GM12878 (cell line): ENCODE measurements at regions not wholly inside any gene's neighbourhood (a gene's known extent, or its start where the extent isn't known, plus 50 kb on each side); places are given as distances from the start of the nearest gene placed in this dataset.
A peak's percentile ranks its signal among the peaks of the same experiment; 100 is the strongest.

Experiments
- ATAC-seq: fragments of 200-7000 bp; cut with Tn5 transposase; 3 replicates; pipeline ENCODE4 v1.9.1; 2020; ENCODE audit warnings: mild to moderate bottlenecking, moderate library complexity
- BruUV-seq: library from RNA; stranded (reverse); fragments of 400-500 nt; replicated peaks from 2 replicates; lab custom pipeline; 2021; lab: Mats Ljungman, UMichigan
- CTCF ChIA-PET: fragments of 300-600 bp; sonication (Branson Sonifier 250); formaldehyde crosslinking; extraction: SDS; loops from one replicate; lab custom pipeline; 2021; ENCODE audit warnings: inconsistent platforms; lab: Yijun Ruan, JAX
- POLR2A ChIA-PET: fragments of 350-600 bp; formaldehyde crosslinking; extraction: SDS; loops from one replicate; lab custom pipeline; 2021; ENCODE audit warnings: inconsistent platforms; lab: Charles Lee
- RAD21 ChIA-PET: fragments of 300-600 bp; sonication (Branson Sonifier 250); formaldehyde crosslinking; loops from one replicate; lab custom pipeline; 2023; ENCODE audit warnings: antibody characterized with exemption; ENCODE audit not compliant: unreplicated experiment; lab: Charles Lee
- SMC1A ChIA-PET: fragments of 300-600 bp; sonication (Branson Sonifier 250); formaldehyde crosslinking; loops from one replicate; lab custom pipeline; 2023; ENCODE audit not compliant: unreplicated experiment, uncharacterized antibody; lab: Charles Lee
- DNase-seq: peaks from one replicate; pipeline ENCODE4 v3.0.0-alpha.2; 2011; ENCODE audit warnings: low read depth, low spot score
- FAIRE-seq: peaks from 3 replicates; lab custom pipeline; 2011; peaks lifted over from hg19 to GRCh38; lab: Jason Lieb, UNC
- H2AFZ ChIP-seq: 2 replicates; pipeline ENCODE4 v1.6.0; 2011; ENCODE audit warnings: low read depth, low read length, control low read depth; ENCODE audit not compliant: control insufficient read depth
- H3K27ac ChIP-seq: 2 replicates; pipeline ENCODE4 v1.5.1; 2011; ENCODE audit warnings: control low read depth; ENCODE audit not compliant: control insufficient read depth, insufficient read depth
- H3K27me3 ChIP-seq, 2 experiments: replicated peaks in 1 of 2; 2 replicates each; pipeline versions ENCODE4 v1.6.0 to v1.6.1; 2011; ENCODE audit warnings: low read length in 1 of 2; ENCODE audit not compliant: control insufficient read depth in 2 of 2, insufficient read depth in 2 of 2
- H3K36me3 ChIP-seq, 2 experiments: 2 replicates each; pipeline ENCODE4 v1.5.1; 2011; ENCODE audit warnings: low read length in 1 of 2; ENCODE audit not compliant: control insufficient read depth in 2 of 2, insufficient read depth in 2 of 2
- H3K4me1 ChIP-seq: 2 replicates; pipeline ENCODE4 v1.6.1; 2011; ENCODE audit warnings: mild to moderate bottlenecking, low read length, moderate library complexity, mixed read lengths; ENCODE audit not compliant: control insufficient read depth, insufficient read depth
- H3K4me2 ChIP-seq: 2 replicates; pipeline ENCODE4 v1.6.0; 2011; ENCODE audit warnings: control low read depth; ENCODE audit not compliant: control insufficient read depth, insufficient read depth
- H3K4me3 ChIP-seq: fragments of 200-600 bp; sonication (generic); 2 replicates; pipeline ENCODE4 v1.5.1; 2016
- H3K79me2 ChIP-seq: 2 replicates; pipeline ENCODE4 v1.6.0; 2011; ENCODE audit warnings: low read length; ENCODE audit not compliant: control insufficient read depth, insufficient read depth
- H3K9ac ChIP-seq: 2 replicates; pipeline ENCODE4 v1.8.0; 2011; ENCODE audit warnings: low read length, control low read depth, mixed read lengths; ENCODE audit not compliant: control insufficient read depth, insufficient read depth
- H3K9me3 ChIP-seq: replicated peaks from 3 replicates; pipeline ENCODE4 v1.5.1; 2011; ENCODE audit warnings: mild to moderate bottlenecking, low read length; ENCODE audit not compliant: control insufficient read depth, insufficient read depth
- H4K20me1 ChIP-seq: 2 replicates; pipeline ENCODE4 v1.6.0; 2011; ENCODE audit not compliant: control insufficient read depth, insufficient read depth
- ATF7 ChIP-seq: fragments of 450-650 bp; IDR thresholded peaks from 2 replicates; pipeline ENCODE4 v1.6.1; 2016; ENCODE audit warnings: low read depth, mild to moderate bottlenecking
- BMI1 ChIP-seq: fragments of 450-650 bp; IDR thresholded peaks from 2 replicates; pipeline ENCODE4 v1.6.1; 2016; ENCODE audit warnings: mild to moderate bottlenecking, moderate library complexity, borderline replicate concordance
- MEF2A ChIP-seq: IDR thresholded peaks from 2 replicates; pipeline ENCODE4 v1.6.1; 2011; ENCODE audit warnings: low read depth, mild to moderate bottlenecking, low read length, moderate library complexity; ENCODE audit not compliant: insufficient read depth
- SIX5 ChIP-seq: IDR thresholded peaks from 2 replicates; pipeline ENCODE4 v1.6.1; 2011; ENCODE audit warnings: mild to moderate bottlenecking, low read depth, low read length, moderate library complexity; ENCODE audit not compliant: severe bottlenecking
- ZNF24 ChIP-seq: fragments of 450-650 bp; IDR thresholded peaks from 2 replicates; pipeline ENCODE4 v1.6.1; 2017; ENCODE audit warnings: antibody characterized with exemption, mild to moderate bottlenecking
- WGBS: methylation state at CpG from one replicate; pipeline ENCODE4 v1.1.6; 2016; ENCODE audit warnings: low lambda C conversion rate; ENCODE audit not compliant: insufficient replicate concordance, insufficient coverage; ENCODE audit errors: missing lambda C conversion rate; 5-methylcytosine and 5-hydroxymethylcytosine counted together
- in situ Hi-C: fragments of 300-500 bp; cut with MboI; formaldehyde crosslinking; loops from 9 replicates; pipeline ENCODE4 v1.14.3; 2018; ENCODE audit warnings: mixed read lengths
- intact Hi-C: fragments of 100-400 bp; cut with micrococcal nuclease; formaldehyde crosslinking; loops from one replicate; pipeline ENCODE4 v1.14.2; 2022; ENCODE audit not compliant: unreplicated experiment
- TF ChIP-seq, protein P1 (sequence below): IDR thresholded peaks from 2 replicates; pipeline ENCODE4 v1.6.1; 2011; ENCODE audit warnings: low read depth, low read length, improper control_type of control experiment, borderline replicate concordance
- TF ChIP-seq, protein P2 (sequence below), 3 experiments: IDR thresholded peaks in 2 of 3; conservative IDR thresholded peaks in 1 of 3; 2 replicates each; pipeline ENCODE4 v1.5.1; 2011; ENCODE audit warnings: low read depth in 3 of 3, low read length in 3 of 3, mild to moderate bottlenecking in 3 of 3, control low read depth in 2 of 3, moderate library complexity in 2 of 3, inconsistent platforms in 1 of 3, mixed read lengths in 1 of 3; ENCODE audit not compliant: control insufficient read depth in 2 of 3, insufficient read depth in 1 of 3; ENCODE audit errors: extremely low read depth in 1 of 3

DNA sequence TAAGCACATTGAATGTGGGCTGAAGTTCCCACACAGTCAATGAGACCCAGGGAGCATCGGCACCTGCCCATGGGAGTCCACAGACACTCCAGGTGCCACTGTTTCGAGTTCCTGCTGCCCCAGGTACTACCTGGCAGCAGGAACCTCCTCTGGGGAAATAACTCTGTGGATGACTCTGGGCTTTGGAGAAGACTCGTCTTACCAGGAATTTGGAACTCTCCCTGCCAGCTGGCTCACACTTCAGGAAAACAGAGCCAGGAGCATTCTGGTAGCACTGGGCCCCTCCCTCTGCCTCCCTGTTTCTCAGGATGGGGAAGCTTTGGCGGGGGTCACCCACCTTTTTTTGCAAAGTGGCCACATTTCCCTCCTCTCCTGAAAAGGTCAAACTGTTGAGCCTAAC lies 69.5 kb upstream of the MC3R start:
- H3K36me3 ChIP-seq: no peaks in the 10 kb centered on the region
- H3K27ac ChIP-seq: no peak overlapping the region
- TF ChIP-seq ZNF24: no peak
- TF ChIP-seq, protein P1, sequence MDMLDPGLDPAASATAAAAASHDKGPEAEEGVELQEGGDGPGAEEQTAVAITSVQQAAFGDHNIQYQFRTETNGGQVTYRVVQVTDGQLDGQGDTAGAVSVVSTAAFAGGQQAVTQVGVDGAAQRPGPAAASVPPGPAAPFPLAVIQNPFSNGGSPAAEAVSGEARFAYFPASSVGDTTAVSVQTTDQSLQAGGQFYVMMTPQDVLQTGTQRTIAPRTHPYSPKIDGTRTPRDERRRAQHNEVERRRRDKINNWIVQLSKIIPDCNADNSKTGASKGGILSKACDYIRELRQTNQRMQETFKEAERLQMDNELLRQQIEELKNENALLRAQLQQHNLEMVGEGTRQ: no peak
- TF ChIP-seq BMI1: no peak
- TF ChIP-seq MEF2A: no peak
- no peak for TF ChIP-seq SIX5
- SMC1A ChIA-PET: no interaction called here
- H3K79me2 ChIP-seq: no peaks in the 10 kb centered on the region
- CTCF ChIA-PET: no interaction called here
- no peaks in the 10 kb centered on the region for H3K4me1 ChIP-seq
- H3K9me3 ChIP-seq: no peaks in the 10 kb centered on the region
- no peaks in the 10 kb centered on the region for H4K20me1 ChIP-seq
- no peak overlapping the region for H3K9ac ChIP-seq
- no peak overlapping the region for H3K4me2 ChIP-seq
- POLR2A ChIA-PET: no interaction called here
- 30% methylated on average over 4 of the region's 4 CpGs for WGBS
- no peak overlapping the region for H3K4me3 ChIP-seq
- BruUV-seq: no TSS peak
- ATAC-seq: no peak
- intact Hi-C loops: no loop called here
- RAD21 ChIA-PET: no interaction called here
- in situ Hi-C loops: no loop called here
- no peak for DNase-seq
- H3K27me3 ChIP-seq: no peaks in the 10 kb centered on the region
- no peak for FAIRE-seq
- H2AFZ ChIP-seq: no peak overlapping the region

DNA sequence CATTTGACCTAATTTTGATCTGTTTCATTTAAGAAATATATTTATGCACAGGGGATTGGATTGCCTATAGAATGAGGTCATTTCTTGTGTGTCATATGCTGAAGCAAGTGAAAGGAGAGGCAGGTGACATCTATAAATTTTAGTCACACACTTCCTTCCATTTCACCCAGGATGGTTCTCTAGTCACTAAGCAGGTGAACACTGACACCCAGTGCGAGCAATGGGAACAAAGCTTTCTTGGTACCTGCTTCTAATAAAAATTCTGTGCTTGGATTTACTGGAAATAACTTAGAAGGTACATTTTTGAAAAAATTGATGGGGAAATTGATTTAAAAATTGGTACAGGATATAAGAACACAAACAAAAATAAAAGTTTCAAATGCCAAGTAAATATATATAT lies 66.9 kb upstream of the MC3R start:
- SMC1A ChIA-PET: interaction anchor here (1.1 kb wide), 1 partner anchor 1134 kb away, joined by 3 read pairs; no protein-coding TSS in a partner anchor
- POLR2A ChIA-PET: no interaction called here
- ATAC-seq (no peak), FAIRE-seq (no peak), DNase-seq (no peak)
- intact Hi-C loops: no loop called here
- in situ Hi-C loops: no loop called here
- WGBS: 0% methylated on average over 1 of the region's 1 CpG
- Histone ChIP-seq H3K9ac (no peak overlapping the region), H2AFZ (no peak overlapping the region), H3K4me1 (no peaks in the 10 kb centered on the region), H3K27me3 (no peaks in the 10 kb centered on the region), H4K20me1 (no peaks in the 10 kb centered on the region), H3K9me3 (no peaks in the 10 kb centered on the region), H3K27ac (no peak overlapping the region), H3K36me3 (no peaks in the 10 kb centered on the region), H3K4me2 (no peak overlapping the region), H3K4me3 (no peak overlapping the region), H3K79me2 (no peaks in the 10 kb centered on the region)
- no TSS peak for BruUV-seq
- RAD21 ChIA-PET: no interaction called here
- TF ChIP-seq, protein P2, sequence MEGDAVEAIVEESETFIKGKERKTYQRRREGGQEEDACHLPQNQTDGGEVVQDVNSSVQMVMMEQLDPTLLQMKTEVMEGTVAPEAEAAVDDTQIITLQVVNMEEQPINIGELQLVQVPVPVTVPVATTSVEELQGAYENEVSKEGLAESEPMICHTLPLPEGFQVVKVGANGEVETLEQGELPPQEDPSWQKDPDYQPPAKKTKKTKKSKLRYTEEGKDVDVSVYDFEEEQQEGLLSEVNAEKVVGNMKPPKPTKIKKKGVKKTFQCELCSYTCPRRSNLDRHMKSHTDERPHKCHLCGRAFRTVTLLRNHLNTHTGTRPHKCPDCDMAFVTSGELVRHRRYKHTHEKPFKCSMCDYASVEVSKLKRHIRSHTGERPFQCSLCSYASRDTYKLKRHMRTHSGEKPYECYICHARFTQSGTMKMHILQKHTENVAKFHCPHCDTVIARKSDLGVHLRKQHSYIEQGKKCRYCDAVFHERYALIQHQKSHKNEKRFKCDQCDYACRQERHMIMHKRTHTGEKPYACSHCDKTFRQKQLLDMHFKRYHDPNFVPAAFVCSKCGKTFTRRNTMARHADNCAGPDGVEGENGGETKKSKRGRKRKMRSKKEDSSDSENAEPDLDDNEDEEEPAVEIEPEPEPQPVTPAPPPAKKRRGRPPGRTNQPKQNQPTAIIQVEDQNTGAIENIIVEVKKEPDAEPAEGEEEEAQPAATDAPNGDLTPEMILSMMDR (IDR thresholded peaks at IDR 0.05 in 2 of 3, conservative IDR thresholded peaks at IDR 0.05 in 1 of 3; ENCODE audit: control insufficient read depth in 2 of 3, extremely low read depth in 1 of 3, insufficient read depth in 1 of 3, low read depth in 3 of 3, low read length in 3 of 3): peak in 1 of 3 experiments; percentile 15; a peak in 1 of 6 replicates
- TF ChIP-seq ATF7: no peak
- CTCF ChIA-PET: no interaction called here
